DMS114 treated with DMSO at 0.1 percent for 48 hours (cell line): ENCODE measurements at regions not wholly inside any gene's neighbourhood (a gene's known extent, or its start where the extent isn't known, plus 50 kb on each side); places are given as distances from the start of the nearest gene placed in this dataset.
"Not testable (repeated sequence)": the region's sequence is repeated elsewhere in the genome, so short reads cannot be mapped to it uniquely, and the experiment has no call there.

Source experiments
- DNase-seq: peaks from one replicate; lab custom pipeline; 2025; ENCODE audit not compliant: unreplicated experiment; lab: John Stamatoyannopoulos, UW

- DNase-seq, result no peak
Measured at GRCh38 chr14:27205036-27205435, 607.2 kb upstream of the NOVA1 start.

DNA sequence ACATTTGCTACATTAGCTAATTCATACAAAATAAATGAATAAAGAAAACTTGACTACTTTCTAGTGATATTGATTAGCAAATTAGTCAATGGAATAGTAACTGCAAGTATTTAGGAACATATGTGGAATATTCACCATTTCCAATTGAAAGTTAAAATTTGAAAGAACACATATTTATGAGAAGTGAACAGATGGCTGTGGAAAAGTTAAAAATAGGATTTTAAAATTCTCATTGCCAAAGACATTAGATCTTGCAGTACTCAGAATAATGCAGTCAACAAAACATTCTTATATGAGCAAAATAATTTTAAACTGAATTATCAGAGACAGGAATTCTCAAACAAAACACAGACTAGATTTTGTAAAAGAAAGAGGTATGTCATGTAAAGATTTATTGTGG lies 613.9 kb upstream of the NOVA1 start:
- no peak for DNase-seq

GRCh38 chr14:27222671-27223070 lies 624.8 kb upstream of the NOVA1 start:
- DNase-seq, result no peak

GRCh38 chr14:27223906-27224305 lies 626.1 kb upstream of the NOVA1 start:
- no peak for DNase-seq

DNA sequence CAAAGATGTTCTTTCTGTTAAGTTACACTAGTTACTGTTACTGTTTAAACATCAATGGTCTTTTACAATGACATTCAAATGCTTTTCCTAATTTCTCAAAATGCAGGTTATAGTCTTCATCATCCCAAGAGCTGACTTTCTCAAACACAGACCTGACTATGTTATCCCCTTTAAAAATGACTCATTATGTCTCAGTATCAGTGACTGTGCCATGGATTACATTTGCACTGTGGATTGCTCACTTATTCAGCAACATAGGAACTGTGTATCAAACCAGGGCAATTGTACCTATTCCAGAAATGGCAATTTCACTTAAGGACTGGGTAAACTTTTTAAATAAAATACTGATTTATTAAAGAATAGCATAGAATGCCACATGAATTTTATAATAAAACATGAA lies 630.2 kb upstream of the NOVA1 start:
- no peak for DNase-seq

GRCh38 chr14:27234331-27234730 lies 636.5 kb upstream of the NOVA1 start:
- DNase-seq, result no peak

GRCh38 chr14:27236601-27237000 lies 638.8 kb upstream of the NOVA1 start:
- DNase-seq, result no peak

DNA sequence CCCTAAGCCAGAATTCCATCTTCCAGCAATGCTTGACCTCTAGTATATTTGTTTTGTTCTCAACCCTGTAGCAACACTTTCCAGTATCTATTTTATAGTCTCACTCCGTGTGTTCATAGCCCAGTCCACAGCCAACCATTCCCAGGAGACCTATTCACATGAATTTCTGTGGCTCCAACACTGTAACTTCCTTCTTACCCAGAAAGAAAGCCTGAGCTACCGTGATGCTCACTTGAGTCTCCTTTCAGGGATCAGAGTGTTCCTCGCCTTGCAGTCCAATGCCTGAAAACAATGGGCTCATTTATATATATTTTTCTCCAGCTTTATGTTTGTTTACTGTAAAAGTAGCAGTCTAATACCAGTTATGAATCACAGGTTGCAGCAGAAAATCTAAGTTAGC lies 645.0 kb upstream of the NOVA1 start:
- DNase-seq, result no peak

GRCh38 chr14:27243365-27243764 lies 645.5 kb upstream of the NOVA1 start:
- no peak for DNase-seq

- DNase-seq, result no peak
Measured at GRCh38 chr14:27245947-27246346, 648.1 kb upstream of the NOVA1 start.

GRCh38 chr14:27253966-27254365 lies 656.1 kb upstream of the NOVA1 start:
- DNase-seq, result no peak

- no peak for DNase-seq
Measured at GRCh38 chr14:27256805-27257204, 659.0 kb upstream of the NOVA1 start.

GRCh38 chr14:27267876-27268275 lies 670.0 kb upstream of the NOVA1 start:
- no peak for DNase-seq

GRCh38 chr14:27270716-27271115 lies 672.9 kb upstream of the NOVA1 start:
- no peak for DNase-seq

GRCh38 chr14:27278341-27278740 lies 680.5 kb upstream of the NOVA1 start:
- DNase-seq, result no peak

DNA sequence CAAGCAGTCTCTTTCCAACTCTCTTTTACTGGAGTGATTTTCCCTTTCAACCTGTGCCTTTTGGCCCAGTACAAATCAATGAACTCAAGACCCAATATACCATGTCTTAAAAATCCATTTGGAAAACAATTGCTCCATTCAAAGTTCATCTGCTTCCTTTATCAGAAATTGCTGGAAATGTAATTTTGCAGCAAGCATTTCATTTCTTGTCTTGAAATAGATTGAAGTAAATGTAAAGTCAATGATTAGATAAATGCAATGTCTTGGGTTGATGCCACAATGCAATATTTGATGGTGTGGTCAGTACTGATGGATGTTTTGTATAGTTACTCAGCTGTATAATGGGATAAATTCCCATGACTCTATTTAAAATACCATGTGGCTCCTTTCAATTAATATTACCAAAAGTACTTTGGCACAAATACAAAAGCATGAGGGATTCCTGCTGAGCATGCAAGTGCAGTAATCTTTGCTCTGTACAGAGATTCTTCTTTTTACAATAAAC lies 707.7 kb upstream of the NOVA1 start:
- DNase-seq, result no peak

- DNase-seq, result not testable (repeated sequence)
Measured at GRCh38 chr14:27312730-27313129, 714.9 kb upstream of the NOVA1 start.

- DNase-seq, result no peak
Measured at GRCh38 chr14:27314231-27314630, 716.4 kb upstream of the NOVA1 start.

DNA sequence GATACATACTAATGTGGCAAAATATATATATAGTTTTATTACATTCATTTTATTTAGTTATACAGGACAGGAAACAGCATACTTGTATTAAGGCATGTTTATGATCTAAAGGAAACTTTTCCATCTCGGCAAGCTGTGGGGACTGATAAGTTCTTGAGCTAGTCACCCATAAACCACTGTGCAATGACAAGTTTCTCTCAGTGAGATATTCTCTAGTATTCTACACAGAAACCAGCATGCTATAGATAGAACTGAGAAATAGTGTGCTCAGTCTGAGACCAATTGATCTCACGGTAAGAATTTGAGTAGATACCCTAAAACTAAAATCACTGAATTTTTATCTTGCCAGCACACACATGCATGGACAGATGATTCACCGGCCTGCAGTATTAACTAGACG lies 717.6 kb upstream of the NOVA1 start:
- no peak for DNase-seq

- DNase-seq, result no peak
Measured at GRCh38 chr14:27315947-27316346, 718.1 kb upstream of the NOVA1 start.

DNA sequence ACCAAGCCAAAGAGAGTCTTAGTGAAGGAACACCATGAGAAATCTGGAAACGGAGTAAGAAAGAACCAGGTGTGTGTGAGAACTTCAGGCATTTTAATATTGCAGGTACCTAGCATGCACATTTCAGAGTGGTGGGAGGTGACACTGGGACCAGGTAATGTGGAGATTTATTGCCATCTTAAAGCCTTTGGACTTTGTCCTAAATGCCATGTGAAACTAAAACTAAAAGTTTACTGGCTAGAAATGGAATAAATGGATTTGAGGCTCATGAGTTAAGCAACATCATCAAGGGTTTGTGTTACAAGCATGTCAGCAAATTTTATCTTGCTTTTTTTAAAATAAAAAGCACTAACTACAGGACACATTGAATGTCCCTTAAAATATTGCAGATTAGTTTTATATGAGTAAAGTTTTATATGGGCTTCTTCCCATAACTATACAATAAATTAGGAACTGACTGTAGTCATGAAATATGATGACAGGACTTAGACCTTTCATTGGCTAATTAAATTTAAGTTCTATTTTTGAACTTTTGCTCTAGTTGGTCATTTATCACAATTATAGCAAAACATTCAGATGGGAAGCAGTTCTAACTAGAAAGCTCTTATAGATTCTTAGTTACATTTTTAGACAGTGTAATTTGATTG lies 721.1 kb upstream of the NOVA1 start:
- no peak for DNase-seq

DNA sequence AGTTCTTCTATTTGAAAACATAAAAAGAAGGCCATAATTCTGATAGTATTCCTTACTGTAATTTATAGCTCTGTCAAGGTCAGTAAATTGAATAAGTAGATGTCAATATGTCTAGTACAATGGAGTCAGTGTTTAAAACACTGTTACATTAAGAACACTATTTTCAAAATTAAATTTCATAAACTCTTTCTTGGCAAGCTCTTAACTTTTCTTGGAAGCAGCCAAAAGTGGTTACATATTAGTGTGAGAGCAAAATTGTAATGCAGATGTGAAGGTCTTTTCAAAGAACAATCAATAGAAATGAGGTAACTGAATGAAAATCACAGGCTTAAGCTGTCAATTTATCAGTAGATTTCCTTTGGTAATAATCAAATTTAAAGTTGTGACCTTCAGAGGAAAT lies 722.4 kb upstream of the NOVA1 start:
- DNase-seq, result no peak

- DNase-seq, result no peak
Measured at GRCh38 chr14:27327095-27327494, 729.3 kb upstream of the NOVA1 start.
